ENCODE measurements at regions not wholly inside any gene's neighbourhood (a gene's known extent, or its start where the extent isn't known, plus 50 kb on each side); places are given as distances from the start of the nearest gene placed in this dataset.
A peak's percentile ranks its signal among the peaks of the same experiment; 100 is the strongest.
"Not testable (repeated sequence)": the region's sequence is repeated elsewhere in the genome, so short reads cannot be mapped to it uniquely, and the experiment has no call there.

GRCh38 chr5:179410291-179411160 is 65.3 kb upstream of the ADAMTS2 start:
- DNase-seq = peak in 1 of 3 donors; percentile 59

DNA sequence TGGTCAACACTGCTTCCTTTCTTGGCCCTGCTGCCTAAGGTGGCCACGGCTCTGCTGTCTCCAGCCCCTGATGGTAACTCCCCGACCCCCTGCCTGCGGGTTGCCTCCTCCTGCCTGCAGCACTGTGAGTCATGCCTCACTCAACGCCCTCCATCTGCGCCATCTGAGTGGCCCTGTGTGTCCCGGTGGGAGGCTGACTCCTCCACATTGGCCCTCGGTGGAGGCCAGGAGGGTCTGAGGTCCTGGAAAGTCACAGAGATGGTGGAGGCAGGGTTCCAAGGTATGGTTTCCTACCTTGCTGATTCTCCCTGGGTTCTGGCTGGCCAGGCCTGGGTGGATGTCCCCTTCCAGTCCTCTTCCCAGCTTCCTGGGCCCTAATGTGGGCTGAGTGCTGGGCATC is 64.5 kb upstream of the ADAMTS2 start:
- DNase-seq = no peak

GRCh38 chr5:179408611-179409010 is 63.4 kb upstream of the ADAMTS2 start:
- no peak for DNase-seq

- peak in 1 of 3 donors; percentile 57 for DNase-seq
These were observed 62.2 kb upstream of the ADAMTS2 start for GRCh38 chr5:179407191-179408175.

- peak; percentile 33 to 85 (median 55) for DNase-seq
These were observed 61.0 kb upstream of the ADAMTS2 start for GRCh38 chr5:179406031-179406961.

GRCh38 chr5:179405426-179406030 is 60.3 kb upstream of the ADAMTS2 start:
- DNase-seq = no peak

DNA sequence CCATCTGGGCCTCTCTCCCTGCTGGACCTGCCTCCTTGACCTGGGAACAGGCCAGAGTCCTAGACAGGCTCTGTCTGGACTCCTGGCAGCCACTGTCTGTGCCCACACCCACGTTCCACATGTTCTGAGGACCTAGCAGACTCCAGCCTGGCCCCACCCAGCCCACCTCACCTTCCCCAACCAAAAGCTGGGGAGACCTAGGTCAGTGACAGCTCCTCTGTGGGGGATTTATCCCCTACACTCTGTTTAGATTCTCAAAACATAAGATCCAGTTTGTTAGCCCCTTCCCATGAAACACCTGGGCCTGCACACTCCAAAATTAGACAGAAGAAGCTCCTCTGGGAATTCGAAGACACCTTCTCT is 59.8 kb upstream of the ADAMTS2 start:
- DNase-seq = no peak

GRCh38 chr5:179404321-179405053 is 59.2 kb upstream of the ADAMTS2 start:
- DNase-seq = no peak

GRCh38 chr5:179403426-179404147 is 58.3 kb upstream of the ADAMTS2 start:
- no peak for DNase-seq

DNA sequence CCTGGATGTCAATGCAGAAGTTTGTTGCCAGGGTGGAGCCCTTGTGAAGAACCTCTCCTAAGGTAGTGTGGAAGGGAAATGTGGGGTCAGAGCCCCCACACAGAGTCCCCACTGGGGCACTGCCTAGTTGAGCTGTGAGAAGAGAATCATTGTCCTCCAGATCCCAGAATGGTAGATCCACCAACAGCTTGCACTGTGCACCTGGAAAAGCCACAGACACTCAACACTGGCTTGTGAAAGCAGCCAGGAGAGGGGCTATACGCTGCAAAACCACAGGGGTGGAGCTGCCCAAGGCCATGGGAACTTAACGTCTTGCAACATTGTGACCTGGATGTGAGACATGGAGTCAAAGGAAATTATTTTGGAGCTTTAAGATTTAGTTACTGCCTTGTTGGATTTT is 55.2 kb upstream of the ADAMTS2 start:
- DNase-seq = not testable (repeated sequence)

DNA sequence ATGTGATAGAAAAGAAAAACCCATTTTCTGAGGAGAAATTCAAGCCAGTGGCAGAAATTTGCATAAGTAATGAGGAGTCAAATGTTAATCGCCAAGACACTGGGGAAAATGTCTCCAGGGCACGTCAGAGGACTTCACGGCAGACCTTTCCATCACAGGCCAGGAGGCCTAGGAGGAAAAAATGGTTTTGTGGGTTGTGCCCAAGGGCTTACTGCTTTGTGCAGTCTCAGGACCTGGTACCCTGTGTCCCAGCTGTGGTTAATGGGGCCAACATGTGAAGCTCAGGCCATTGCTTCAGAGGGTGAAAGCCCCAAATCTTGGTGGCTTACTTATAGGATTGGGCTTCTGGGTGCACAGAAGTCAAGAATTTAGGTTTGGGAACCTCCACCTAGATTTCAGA is 54.8 kb upstream of the ADAMTS2 start:
- DNase-seq = no peak

DNA sequence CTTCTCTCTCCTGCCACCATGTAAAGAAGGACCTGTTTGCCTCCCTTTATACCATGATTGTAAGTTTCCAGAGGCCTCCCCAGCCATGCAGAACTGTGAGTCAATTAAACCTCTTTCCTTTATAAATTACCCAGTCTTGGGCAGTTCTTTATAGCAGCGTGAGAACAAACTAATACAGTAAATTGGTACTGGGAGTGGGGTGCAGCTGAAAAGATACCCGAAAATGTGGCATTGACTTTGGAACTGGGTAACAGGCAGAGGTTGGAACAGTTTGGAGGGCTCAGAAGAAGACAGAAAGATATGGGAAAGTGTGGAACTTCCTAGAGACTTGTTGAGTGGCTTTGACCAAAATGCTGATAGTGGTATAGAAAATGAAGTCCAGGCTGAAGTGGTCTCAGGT is 54.1 kb upstream of the ADAMTS2 start:
- not testable (repeated sequence) for DNase-seq

- no peak for DNase-seq
These were observed 52.3 kb upstream of the ADAMTS2 start for GRCh38 chr5:179397516-179397915.
